ENCODE measurements at regions not wholly inside any gene's neighbourhood (a gene's known extent, or its start where the extent isn't known, plus 50 kb on each side); places are given as distances from the start of the nearest gene placed in this dataset.

- no peak for TF ChIP-seq POLR2A (IDR thresholded peaks at IDR 0.05)
- no peak for TF ChIP-seq CTCF (IDR thresholded peaks at IDR 0.05)
- Histone ChIP-seq H3K27ac (no peak overlapping the region), H3K4me1 (no peaks in the 10 kb centered on the region), H3K36me3 (no peaks in the 10 kb centered on the region), H3K4me3 (replicated peaks in 1 of 3) (no peak overlapping the region), H3K9me3 (no peaks in the 10 kb centered on the region), H3K27me3 (no peaks in the 10 kb centered on the region)
- DNase-seq: no peak
- WGBS, 2 donors: 77 to 83% methylated on average over 19 to 23 of the region's 23 CpGs
- intact Hi-C loops (cut with DNase I): no loop called here
Measured at GRCh38 chr10:131650771-131651673, 249.8 kb upstream of the PPP2R2D start.

DNA sequence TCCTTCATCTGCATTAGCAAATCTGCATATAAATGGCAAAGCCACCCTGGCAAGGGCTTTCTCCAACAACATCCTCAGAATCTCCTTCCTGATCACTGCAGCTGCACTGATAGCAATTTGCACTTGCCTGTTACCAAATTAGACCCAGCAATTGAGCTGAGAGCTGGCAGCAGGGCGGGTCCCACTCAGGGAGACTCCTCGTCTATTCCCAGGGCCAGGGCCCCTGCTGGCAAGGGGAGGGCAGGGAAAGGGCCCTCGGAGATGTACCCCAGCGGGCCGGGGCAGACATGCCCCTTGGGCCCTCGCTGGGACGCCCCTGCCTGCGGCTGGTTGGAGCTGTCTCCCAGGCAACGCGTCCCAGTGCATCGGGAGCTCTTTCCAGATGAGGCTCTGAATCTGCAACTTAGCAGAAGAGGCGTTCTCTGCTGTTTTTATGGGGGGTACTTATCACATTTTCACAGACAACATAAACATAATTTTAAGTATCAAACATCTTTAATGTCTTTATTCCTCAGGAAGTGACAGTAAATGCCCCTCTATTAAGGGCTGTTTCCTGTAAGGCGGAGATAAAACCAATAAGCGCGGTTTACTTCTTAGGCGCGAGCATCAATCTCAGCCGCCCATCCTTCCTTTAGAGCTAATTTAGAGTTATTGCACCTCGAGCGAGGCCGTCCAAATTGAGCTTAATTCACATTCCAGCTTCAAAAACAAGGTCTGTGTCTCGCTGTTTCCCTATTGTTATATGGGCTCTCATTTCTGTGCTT, 249.0 kb upstream of the PPP2R2D start:
- Histone ChIP-seq H3K9me3 (no peaks in the 10 kb centered on the region), H3K4me1 (no peaks in the 10 kb centered on the region), H3K27me3 (no peaks in the 10 kb centered on the region), H3K4me3 (replicated peaks in 1 of 3) (no peak overlapping the region), H3K27ac (no peak overlapping the region), H3K36me3 (no peaks in the 10 kb centered on the region)
- intact Hi-C loops (cut with DNase I): no loop called here
- TF ChIP-seq POLR2A (IDR thresholded peaks at IDR 0.05) (no peak), CTCF (IDR thresholded peaks at IDR 0.05) (no peak)
- no peak for DNase-seq
- 26 to 31% methylated on average over 22 of the region's 22 CpGs for WGBS, 2 donors

GRCh38 chr10:131652438-131653139, 248.2 kb upstream of the PPP2R2D start:
- intact Hi-C loops (cut with DNase I): no loop called here
- H3K4me3 ChIP-seq (replicated peaks in 1 of 3): no peak overlapping the region
- TF ChIP-seq CTCF (IDR thresholded peaks at IDR 0.05) (no peak), POLR2A (IDR thresholded peaks at IDR 0.05) (no peak)
- no peaks in the 10 kb centered on the region for H3K4me1 ChIP-seq
- H3K9me3 ChIP-seq: no peaks in the 10 kb centered on the region
- DNase-seq: no peak
- no peak overlapping the region for H3K27ac ChIP-seq
- no peaks in the 10 kb centered on the region for H3K36me3 ChIP-seq
- H3K27me3 ChIP-seq: no peaks in the 10 kb centered on the region
- 56 to 58% methylated on average over 21 to 22 of the region's 22 CpGs for WGBS, 2 donors

- no peak for DNase-seq
- Histone ChIP-seq H3K4me1 (no peaks in the 10 kb centered on the region), H3K9me3 (no peaks in the 10 kb centered on the region), H3K27me3 (no peaks in the 10 kb centered on the region), H3K27ac (no peak overlapping the region), H3K36me3 (no peaks in the 10 kb centered on the region), H3K4me3 (replicated peaks in 1 of 3) (no peak overlapping the region)
- 77 to 82% methylated on average over 12 to 13 of the region's 14 CpGs for WGBS, 2 donors
- intact Hi-C loops (cut with DNase I): no loop called here
- no peak for TF ChIP-seq CTCF (IDR thresholded peaks at IDR 0.05)
- no peak for TF ChIP-seq POLR2A (IDR thresholded peaks at IDR 0.05)
Measured at GRCh38 chr10:131653140-131653539, 247.7 kb upstream of the PPP2R2D start.

All from thyroid gland (tissue), 4 donors.